ENCODE measurements at regions not wholly inside any gene's neighbourhood (a gene's known extent, or its start where the extent isn't known, plus 50 kb on each side); places are given as distances from the start of the nearest gene placed in this dataset.

- TF ChIP-seq CTCF (IDR thresholded peaks at IDR 0.05) (no peak), POLR2A (IDR thresholded peaks at IDR 0.05; ENCODE audit: low read depth) (no peak), POLR2AphosphoS5 (IDR thresholded peaks at IDR 0.05) (no peak), EP300 (IDR thresholded peaks at IDR 0.05) (no peak)
Measured at GRCh38 chr7:94080551-94080950, 76.4 kb upstream of the BET1 start.
